Neural progenitor cell (in vitro differentiated cells): ENCODE measurements at regions not wholly inside any gene's neighbourhood (a gene's known extent, or its start where the extent isn't known, plus 50 kb on each side); places are given as distances from the start of the nearest gene placed in this dataset.

Experiments used
- CTCF ChIP-seq: fragments of 200-600 bp; sonication (generic); IDR thresholded peaks from 2 replicates; pipeline ENCODE4 v1.5.1; 2017; ENCODE audit warnings: antibody characterized with exemption, mild to moderate bottlenecking
- EZH2 ChIP-seq: fragments of 200-600 bp; sonication (generic); IDR thresholded peaks from 2 replicates; pipeline ENCODE4 v1.6.1; 2017; ENCODE audit warnings: antibody characterized with exemption, mild to moderate bottlenecking, moderate library complexity
- EZH2phosphoT487 ChIP-seq: fragments of 200-600 bp; sonication (generic); IDR thresholded peaks from 2 replicates; pipeline ENCODE4 v1.6.1; 2017; ENCODE audit warnings: antibody characterized with exemption

DNA sequence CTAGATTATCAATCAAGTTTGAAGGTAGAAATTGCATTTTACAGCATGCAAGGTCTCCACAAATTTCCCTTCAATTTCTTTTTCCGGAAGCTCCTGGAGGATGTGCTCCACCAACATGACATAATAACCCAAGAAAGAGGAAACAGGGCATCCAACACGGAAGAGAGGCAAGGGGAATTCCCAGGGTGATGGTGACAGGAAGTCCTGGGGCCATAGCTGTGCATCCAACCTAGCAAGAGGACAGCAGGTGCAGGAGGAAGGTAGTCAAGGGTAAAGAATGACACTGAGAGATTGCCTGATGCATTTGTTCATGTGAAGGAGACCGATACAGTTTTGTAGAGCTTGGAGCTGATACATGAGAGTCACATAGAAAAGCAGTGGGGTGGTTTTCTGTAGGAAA is 115.7 kb upstream of the LSM6 start:
- TF ChIP-seq CTCF (no peak), EZH2 (no peak), EZH2phosphoT487 (no peak)
